ENCODE measurements at regions not wholly inside any gene's neighbourhood (a gene's known extent, or its start where the extent isn't known, plus 50 kb on each side); places are given as distances from the start of the nearest gene placed in this dataset.
A peak's percentile ranks its signal among the peaks of the same experiment; 100 is the strongest.

DNA sequence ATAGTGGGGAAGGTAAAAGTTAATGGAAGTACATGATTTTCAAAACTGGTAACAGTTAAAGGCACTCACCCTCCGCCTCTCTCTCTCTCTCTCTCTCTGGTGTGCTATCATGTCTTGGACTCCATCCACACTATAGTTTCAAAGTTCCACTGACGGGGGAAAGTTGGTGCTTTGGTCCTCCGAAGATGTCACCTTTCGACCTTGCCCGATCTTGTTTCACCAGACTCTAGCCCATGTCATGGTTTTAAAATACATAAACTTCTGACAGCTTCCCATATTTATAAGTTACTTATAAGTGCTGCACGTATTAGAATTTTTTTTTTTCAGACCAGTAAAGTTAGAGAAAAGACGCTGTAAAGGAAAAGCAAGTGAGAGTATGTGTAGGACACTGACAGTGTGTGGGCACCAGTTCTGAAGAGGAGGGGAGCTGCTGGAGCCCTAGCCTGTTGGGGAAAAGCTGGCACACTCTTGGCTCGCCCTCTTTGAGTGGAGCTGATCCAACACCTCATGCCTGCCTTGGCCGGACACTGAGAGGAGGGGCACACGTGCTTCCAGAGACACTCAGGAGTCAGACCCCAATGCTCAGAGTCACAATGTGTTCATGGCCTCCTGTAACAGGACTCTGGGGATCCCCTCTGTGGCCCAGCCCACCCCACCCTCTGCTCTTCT lies 200.5 kb upstream of the TPM1 start:
- Mint-ChIP-seq H3K27ac (no peak overlapping the region), H3K4me3 (no peak overlapping the region), H3K27me3 (ENCODE audit: low read depth, poor library complexity) (peaks cover 4% of the 10 kb centered on the region), H3K36me3 (ENCODE audit: low read depth) (peaks cover 47% of the 10 kb centered on the region), H3K9me3 (no peaks in the 10 kb centered on the region), H3K4me1 (peaks cover 52% of the 10 kb centered on the region)
- TF ChIP-seq, protein P1, sequence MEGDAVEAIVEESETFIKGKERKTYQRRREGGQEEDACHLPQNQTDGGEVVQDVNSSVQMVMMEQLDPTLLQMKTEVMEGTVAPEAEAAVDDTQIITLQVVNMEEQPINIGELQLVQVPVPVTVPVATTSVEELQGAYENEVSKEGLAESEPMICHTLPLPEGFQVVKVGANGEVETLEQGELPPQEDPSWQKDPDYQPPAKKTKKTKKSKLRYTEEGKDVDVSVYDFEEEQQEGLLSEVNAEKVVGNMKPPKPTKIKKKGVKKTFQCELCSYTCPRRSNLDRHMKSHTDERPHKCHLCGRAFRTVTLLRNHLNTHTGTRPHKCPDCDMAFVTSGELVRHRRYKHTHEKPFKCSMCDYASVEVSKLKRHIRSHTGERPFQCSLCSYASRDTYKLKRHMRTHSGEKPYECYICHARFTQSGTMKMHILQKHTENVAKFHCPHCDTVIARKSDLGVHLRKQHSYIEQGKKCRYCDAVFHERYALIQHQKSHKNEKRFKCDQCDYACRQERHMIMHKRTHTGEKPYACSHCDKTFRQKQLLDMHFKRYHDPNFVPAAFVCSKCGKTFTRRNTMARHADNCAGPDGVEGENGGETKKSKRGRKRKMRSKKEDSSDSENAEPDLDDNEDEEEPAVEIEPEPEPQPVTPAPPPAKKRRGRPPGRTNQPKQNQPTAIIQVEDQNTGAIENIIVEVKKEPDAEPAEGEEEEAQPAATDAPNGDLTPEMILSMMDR (IDR thresholded peaks at IDR 0.05): no peak
- DNase-seq: no peak

DNA sequence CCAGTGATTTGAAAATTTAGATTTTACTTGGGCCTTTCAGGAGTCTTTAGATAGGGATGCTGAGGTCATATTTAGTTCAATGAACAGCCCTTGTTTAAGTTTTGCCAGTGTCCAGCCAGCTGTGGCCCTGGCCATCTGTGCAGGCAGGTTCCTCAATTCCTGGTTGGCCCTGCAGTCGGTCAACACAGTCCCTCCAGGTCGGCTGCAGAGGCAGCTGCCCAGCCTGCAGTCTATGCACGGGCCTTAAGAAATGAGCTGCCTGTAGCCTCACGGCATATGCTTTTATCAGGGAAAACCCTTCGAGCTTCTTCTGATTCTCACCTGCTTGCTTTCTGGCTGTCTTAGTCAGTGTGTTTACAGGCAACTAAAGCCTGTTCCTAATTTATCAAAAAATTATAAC lies 199.2 kb upstream of the TPM1 start:
- TF ChIP-seq, protein P1 (IDR thresholded peaks at IDR 0.05): no peak
- H3K36me3 Mint-ChIP-seq (ENCODE audit: low read depth): peaks cover 42% of the 10 kb centered on the region

GRCh38 chr15:62844564-62845240 lies 197.8 kb upstream of the TPM1 start:
- Mint-ChIP-seq H3K9me3 (no peaks in the 10 kb centered on the region), H3K36me3 (ENCODE audit: low read depth) (peaks cover 32% of the 10 kb centered on the region), H3K4me1 (peaks cover 73% of the 10 kb centered on the region), H3K27me3 (ENCODE audit: low read depth, poor library complexity) (peaks cover 4% of the 10 kb centered on the region), H3K4me3 (no peak overlapping the region), H3K27ac (peak overlapping the region; percentile 18)
- TF ChIP-seq, protein P1 (IDR thresholded peaks at IDR 0.05): no peak
- no peak for DNase-seq

More for the DNA sequence above, 199.2 kb upstream of the TPM1 start:
- Mint-ChIP-seq H3K4me3 (no peak overlapping the region), H3K27ac (no peak overlapping the region), H3K9me3 (no peaks in the 10 kb centered on the region), H3K27me3 (ENCODE audit: low read depth, poor library complexity) (peaks cover 4% of the 10 kb centered on the region), H3K4me1 (peaks cover 63% of the 10 kb centered on the region)
- DNase-seq: no peak

DNA sequence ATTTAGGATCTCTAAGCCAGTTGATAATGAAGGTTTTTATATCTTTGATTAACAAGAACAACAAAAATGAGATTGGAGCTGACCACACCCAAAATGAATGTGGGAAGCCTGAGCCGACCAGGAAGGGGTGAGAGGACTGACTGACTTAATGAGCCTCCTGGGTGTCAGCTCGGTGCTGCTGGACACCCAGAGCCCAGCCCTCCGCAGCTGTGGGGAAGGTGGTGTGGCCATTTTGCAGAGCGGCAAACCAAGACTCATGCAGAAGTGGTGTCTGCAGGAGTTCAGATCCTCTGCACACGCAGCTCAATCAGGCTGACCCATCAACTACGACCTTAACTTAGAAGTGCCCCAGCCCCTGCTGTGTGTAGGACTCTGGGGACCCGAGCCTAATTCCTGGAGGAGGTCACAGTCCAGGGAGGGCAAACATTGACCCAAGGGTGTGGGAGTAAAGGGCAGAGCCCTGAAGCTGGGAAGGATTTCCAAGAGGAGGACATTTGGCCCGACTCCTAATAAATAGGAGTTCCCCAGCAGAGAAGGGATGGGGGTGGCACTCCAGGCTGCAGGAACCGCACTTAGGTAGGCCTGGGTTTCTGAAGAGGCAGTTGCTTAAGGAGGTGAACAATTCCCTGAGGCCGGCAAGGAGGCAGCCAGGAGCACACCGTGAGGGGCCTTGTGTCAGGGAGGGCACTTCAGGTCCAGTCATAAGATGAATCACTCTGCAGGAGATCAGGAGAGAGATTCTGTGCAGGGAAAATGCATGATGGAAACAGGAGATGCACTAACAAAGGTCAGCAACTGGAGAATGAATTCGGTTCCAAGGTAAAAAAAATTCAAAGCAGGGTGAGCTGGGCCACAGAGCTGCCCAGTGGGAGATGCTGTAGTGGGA lies 197.1 kb upstream of the TPM1 start:
- Mint-ChIP-seq H3K36me3 (ENCODE audit: low read depth) (peaks cover 25% of the 10 kb centered on the region), H3K27ac (peak overlapping the region; percentile 54), H3K27me3 (ENCODE audit: low read depth, poor library complexity) (no peaks in the 10 kb centered on the region), H3K9me3 (no peaks in the 10 kb centered on the region), H3K4me3 (no peak overlapping the region), H3K4me1 (peaks cover 70% of the 10 kb centered on the region)
- DNase-seq: no peak
- TF ChIP-seq, protein P1 (IDR thresholded peaks at IDR 0.05): no peak

DNA sequence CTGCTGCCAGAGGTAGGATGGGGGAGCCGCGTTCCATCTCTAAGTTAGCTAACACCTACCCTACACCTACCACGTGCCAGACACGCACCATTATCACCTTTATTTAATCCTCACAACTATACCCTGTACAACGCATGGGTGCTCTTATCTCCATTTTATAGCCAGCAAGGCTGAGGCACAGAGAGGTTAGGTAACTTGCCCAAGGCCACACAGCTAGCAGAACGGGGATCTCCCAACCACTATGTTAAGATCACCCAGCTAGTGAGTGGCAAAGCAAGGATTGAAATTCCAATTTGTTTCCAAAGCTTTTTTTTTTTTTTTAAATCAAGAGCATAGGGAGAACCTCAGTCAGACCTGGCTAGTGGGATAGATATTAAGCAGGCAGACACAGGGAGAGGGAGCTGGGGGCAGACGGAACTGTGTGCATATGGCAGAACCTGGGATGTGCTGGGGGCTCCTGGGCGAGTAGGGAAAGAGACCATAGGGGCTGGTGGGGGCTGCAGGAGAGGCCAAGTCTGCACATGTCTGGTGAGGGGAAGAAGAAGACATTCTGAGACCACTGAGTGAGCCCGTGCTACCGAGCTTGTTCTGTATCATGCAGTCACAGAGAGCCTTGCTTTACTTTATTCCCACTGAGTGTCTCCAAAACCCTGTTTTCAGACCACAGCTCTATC lies 196.3 kb upstream of the TPM1 start:
- no peak overlapping the region for H3K27ac Mint-ChIP-seq
- peaks cover 3% of the 10 kb centered on the region for H3K27me3 Mint-ChIP-seq (ENCODE audit: low read depth, poor library complexity)
- H3K4me3 Mint-ChIP-seq: no peak overlapping the region
- TF ChIP-seq, protein P1 (IDR thresholded peaks at IDR 0.05): no peak
- DNase-seq: no peak
- peaks cover 17% of the 10 kb centered on the region for H3K36me3 Mint-ChIP-seq (ENCODE audit: low read depth)
- H3K9me3 Mint-ChIP-seq: no peaks in the 10 kb centered on the region
- H3K4me1 Mint-ChIP-seq: peaks cover 78% of the 10 kb centered on the region
